Body of pancreas (tissue), 4 donors: ENCODE measurements at regions not wholly inside any gene's neighbourhood (a gene's known extent, or its start where the extent isn't known, plus 50 kb on each side); places are given as distances from the start of the nearest gene placed in this dataset.

Experiments used
- ATAC-seq: fragments of 150-250 bp; one replicate; pipeline ENCODE4 v1.9.1; 2016
- DNase-seq, 4 donors: peaks; one replicate each; pipeline ENCODE4 v3.0.0-alpha.2; 2019
- H3K27ac ChIP-seq, 4 donors: fragments of 200-600 bp; sonication (generic); 1 replicate in 3 of 4; 2 replicates in 1 of 4; pipeline versions ENCODE4 v1.5.1 to v1.6.1; 2016 to 2019; ENCODE audit warnings: mild to moderate bottlenecking in 1 of 4, mixed read lengths in 1 of 4, moderate library complexity in 1 of 4
- H3K27me3 ChIP-seq, 2 donors: fragments of 200-600 bp; sonication (generic); one replicate each; pipeline ENCODE4 v1.6.0; 2016; ENCODE audit warnings: mild to moderate bottlenecking in 1 of 2
- H3K36me3 ChIP-seq, 2 donors: fragments of 200-600 bp; sonication (generic); replicated peaks in 1 of 2; 2 replicates each; pipeline ENCODE4 v1.5.1; 2016; ENCODE audit warnings: low read depth in 2 of 2; ENCODE audit not compliant: insufficient read depth in 1 of 2
- H3K4me1 ChIP-seq: fragments of 200-600 bp; sonication (generic); one replicate; pipeline ENCODE4 v1.6.0; 2016
- H3K4me3 ChIP-seq, 2 donors: fragments of 200-600 bp; sonication (generic); 1 replicate in 1 of 2; 2 replicates in 1 of 2; pipeline ENCODE4 v1.5.1; 2016 to 2019
- H3K9me3 ChIP-seq, 3 donors: fragments of 200-600 bp; sonication (generic); 1 replicate in 2 of 3; 2 replicates in 1 of 3; pipeline ENCODE4 v1.5.1; 2016
- CTCF ChIP-seq, 7 experiments: fragments of 450-650 bp in 4 of 7; fragments of 200-600 bp in 3 of 7; sonication (generic) in 3 of 7; IDR thresholded peaks; one replicate each; pipeline ENCODE4 v1.5.1; 2016 to 2019; ENCODE audit warnings: antibody characterized with exemption in 7 of 7
- POLR2A ChIP-seq, 3 donors: fragments of 450-650 bp; IDR thresholded peaks; one replicate each; pipeline ENCODE4 v1.6.1; 2016; ENCODE audit warnings: antibody characterized with exemption in 3 of 3, mild to moderate bottlenecking in 2 of 3
- WGBS, 2 donors: methylation state at CpG; one replicate each; pipeline ENCODE4 v1.1.5; 2017; 5-methylcytosine and 5-hydroxymethylcytosine counted together
- intact Hi-C: fragments of 100-400 bp; cut with DNase I; formaldehyde crosslinking; loops from one replicate; pipeline ENCODE4 v1.15.1; 2023

DNA sequence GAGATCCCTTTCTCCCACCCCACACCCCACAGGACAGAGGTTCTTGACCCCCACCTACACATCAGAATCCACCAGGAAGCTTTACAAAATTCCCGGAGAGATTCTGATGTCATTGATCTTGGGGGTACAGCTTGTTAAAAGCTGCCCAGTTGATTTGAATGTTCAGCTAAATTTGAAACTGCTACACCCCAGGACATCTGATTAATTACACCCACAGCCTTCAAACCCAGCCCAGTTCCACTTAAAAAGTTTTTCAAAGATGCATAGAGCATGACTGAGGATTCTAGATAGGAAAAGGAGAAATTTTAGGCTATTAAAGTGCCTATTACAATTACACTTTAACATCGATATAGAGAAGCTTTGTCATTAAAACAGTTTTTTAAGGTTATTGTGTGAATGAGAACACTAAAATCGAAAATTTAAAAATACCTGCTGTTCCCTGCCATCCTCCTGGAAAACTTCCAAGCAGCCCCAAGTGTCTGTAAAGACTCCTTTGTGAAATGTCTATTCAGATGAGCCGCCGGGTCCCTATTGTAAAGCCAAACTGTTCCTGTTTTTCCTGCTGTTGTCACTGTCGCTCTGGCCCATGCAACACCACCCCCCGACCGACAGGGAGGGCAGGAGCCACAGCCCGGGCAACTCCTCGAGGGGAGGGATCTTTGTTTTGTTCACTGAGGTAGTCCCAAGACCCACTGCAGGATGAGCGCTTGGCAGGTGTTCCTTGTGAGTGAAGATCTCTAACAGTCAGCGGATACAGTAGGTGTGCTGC lies 132.5 kb upstream of the PHACTR3 start:
- ATAC-seq (no peak), DNase-seq (no peak)
- no peaks in the 10 kb centered on the region for H3K4me1 ChIP-seq
- 63 to 69% methylated on average over 12 of the region's 12 CpGs for WGBS, 2 donors
- intact Hi-C loops, result no loop called here
- no peaks in the 10 kb centered on the region for H3K36me3 ChIP-seq
- no peaks in the 10 kb centered on the region for H3K27me3 ChIP-seq
- no peaks in the 10 kb centered on the region for H3K9me3 ChIP-seq
- H3K4me3 ChIP-seq, result no peak overlapping the region
- TF ChIP-seq CTCF (IDR thresholded peaks at IDR 0.05), result no peak
- no peak for TF ChIP-seq POLR2A (IDR thresholded peaks at IDR 0.05)
- no peak overlapping the region for H3K27ac ChIP-seq

DNA sequence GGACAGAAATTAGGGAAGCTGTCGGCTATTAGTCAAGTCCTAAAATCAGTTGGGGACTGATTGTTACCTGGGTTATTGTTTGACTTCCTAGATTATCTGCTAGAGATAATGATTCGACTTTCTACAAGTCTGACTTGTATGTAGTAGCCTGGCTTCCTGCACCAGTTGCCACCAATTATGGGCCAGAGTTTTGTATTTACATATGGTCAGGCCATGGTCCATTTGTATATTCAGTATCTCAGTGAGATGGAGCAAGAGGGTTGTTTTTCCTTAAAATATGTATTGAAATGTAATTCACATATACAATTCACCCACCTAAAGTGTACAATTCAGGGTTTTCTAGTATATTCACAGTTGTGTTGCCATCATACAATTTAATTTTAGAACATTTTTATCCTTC lies 130.6 kb upstream of the PHACTR3 start:
- TF ChIP-seq POLR2A (IDR thresholded peaks at IDR 0.05), result no peak
- TF ChIP-seq CTCF (IDR thresholded peaks at IDR 0.05), result no peak
- ATAC-seq (no peak), DNase-seq (no peak)
- H3K4me1 ChIP-seq, result no peaks in the 10 kb centered on the region
- no peaks in the 10 kb centered on the region for H3K36me3 ChIP-seq
- WGBS, 2 donors, result 38 to 39% methylated on average over 2 of the region's 2 CpGs
- H3K27me3 ChIP-seq, result no peaks in the 10 kb centered on the region
- no peak overlapping the region for H3K4me3 ChIP-seq
- H3K9me3 ChIP-seq, result no peaks in the 10 kb centered on the region
- H3K27ac ChIP-seq, result no peak overlapping the region
- intact Hi-C loops, result no loop called here

DNA sequence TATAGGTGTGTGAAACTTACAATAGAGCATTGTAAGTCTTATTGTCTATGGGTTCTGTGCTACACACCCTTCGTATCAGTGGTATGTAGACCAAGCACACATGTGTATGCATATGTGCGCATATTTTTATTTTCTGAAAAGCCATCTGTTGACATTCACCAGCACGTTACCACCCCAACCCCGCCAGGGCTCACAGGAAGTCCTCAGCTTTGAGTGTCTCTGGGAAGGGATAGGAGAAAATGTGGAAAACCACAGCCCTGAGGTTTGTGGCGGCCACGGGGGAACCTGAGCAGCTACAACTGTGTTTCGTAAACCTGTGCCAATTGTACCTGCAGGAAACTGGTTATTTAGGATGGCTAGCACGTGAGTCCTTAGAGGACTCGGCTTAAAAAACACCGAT lies 123.3 kb upstream of the PHACTR3 start:
- H3K36me3 ChIP-seq, result no peaks in the 10 kb centered on the region
- H3K27ac ChIP-seq, result no peak overlapping the region
- no peaks in the 10 kb centered on the region for H3K27me3 ChIP-seq
- intact Hi-C loops, result no loop called here
- TF ChIP-seq CTCF (IDR thresholded peaks at IDR 0.05) (no peak), POLR2A (IDR thresholded peaks at IDR 0.05) (no peak)
- no peaks in the 10 kb centered on the region for H3K9me3 ChIP-seq
- WGBS, 2 donors, result 61 to 62% methylated on average over 10 of the region's 10 CpGs
- DNase-seq, result no peak
- no peak overlapping the region for H3K4me3 ChIP-seq
- no peak for ATAC-seq
- H3K4me1 ChIP-seq, result no peaks in the 10 kb centered on the region

- Histone ChIP-seq H3K36me3 (no peaks in the 10 kb centered on the region), H3K4me1 (no peaks in the 10 kb centered on the region), H3K9me3 (no peaks in the 10 kb centered on the region), H3K27ac (no peak overlapping the region), H3K27me3 (no peaks in the 10 kb centered on the region), H3K4me3 (no peak overlapping the region)
- TF ChIP-seq CTCF (IDR thresholded peaks at IDR 0.05) (no peak), POLR2A (IDR thresholded peaks at IDR 0.05) (no peak)
- WGBS, 2 donors, result 63 to 68% methylated on average over 10 of the region's 10 CpGs
- DNase-seq (no peak), ATAC-seq (no peak)
- intact Hi-C loops, result no loop called here
Measured at GRCh38 chr20:59481477-59482018, 122.8 kb upstream of the PHACTR3 start.
